ENCODE measurements at regions not wholly inside any gene's neighbourhood (a gene's known extent, or its start where the extent isn't known, plus 50 kb on each side); places are given as distances from the start of the nearest gene placed in this dataset.

DNA sequence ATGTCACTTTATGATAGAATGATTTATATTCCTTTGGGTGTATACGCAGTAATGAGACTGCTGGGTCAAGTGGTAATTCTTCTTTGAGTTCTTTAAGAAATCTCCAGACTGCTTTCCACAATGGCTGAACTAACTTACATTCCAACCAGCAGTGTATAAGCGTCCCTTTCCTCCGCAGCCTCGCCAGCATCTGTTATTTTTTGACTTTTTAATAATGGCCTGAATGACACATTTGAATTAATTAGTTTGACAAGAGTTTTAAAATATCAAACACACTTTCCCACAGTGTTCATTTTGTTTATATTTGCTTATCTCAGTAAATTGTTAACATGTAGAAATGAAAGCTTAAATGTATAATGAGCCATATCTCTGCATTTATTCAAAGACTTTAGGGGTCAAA is 116.8 kb downstream of the TES start:
- H3K4me3 ChIP-seq (ENCODE audit: low read depth, low read length), result no peak overlapping the region
- TF ChIP-seq, protein P1, sequence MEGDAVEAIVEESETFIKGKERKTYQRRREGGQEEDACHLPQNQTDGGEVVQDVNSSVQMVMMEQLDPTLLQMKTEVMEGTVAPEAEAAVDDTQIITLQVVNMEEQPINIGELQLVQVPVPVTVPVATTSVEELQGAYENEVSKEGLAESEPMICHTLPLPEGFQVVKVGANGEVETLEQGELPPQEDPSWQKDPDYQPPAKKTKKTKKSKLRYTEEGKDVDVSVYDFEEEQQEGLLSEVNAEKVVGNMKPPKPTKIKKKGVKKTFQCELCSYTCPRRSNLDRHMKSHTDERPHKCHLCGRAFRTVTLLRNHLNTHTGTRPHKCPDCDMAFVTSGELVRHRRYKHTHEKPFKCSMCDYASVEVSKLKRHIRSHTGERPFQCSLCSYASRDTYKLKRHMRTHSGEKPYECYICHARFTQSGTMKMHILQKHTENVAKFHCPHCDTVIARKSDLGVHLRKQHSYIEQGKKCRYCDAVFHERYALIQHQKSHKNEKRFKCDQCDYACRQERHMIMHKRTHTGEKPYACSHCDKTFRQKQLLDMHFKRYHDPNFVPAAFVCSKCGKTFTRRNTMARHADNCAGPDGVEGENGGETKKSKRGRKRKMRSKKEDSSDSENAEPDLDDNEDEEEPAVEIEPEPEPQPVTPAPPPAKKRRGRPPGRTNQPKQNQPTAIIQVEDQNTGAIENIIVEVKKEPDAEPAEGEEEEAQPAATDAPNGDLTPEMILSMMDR (IDR thresholded peaks at IDR 0.05), result no peak
- H3K9ac ChIP-seq, result no peak overlapping the region
- H3K4me2 ChIP-seq (ENCODE audit: low read length), result no peak overlapping the region
- no peak overlapping the region for H2AFZ ChIP-seq
- H3K4me1 ChIP-seq, result no peaks in the 10 kb centered on the region
- no peaks in the 10 kb centered on the region for H3K36me3 ChIP-seq (ENCODE audit: control insufficient read depth, insufficient read depth, low read length)
- no peak overlapping the region for H3K27ac ChIP-seq
- no peaks in the 10 kb centered on the region for H3K27me3 ChIP-seq (ENCODE audit: control insufficient read depth, insufficient read depth, low read length)
- no peaks in the 10 kb centered on the region for H3K79me2 ChIP-seq
- no peaks in the 10 kb centered on the region for H3K9me3 ChIP-seq (ENCODE audit: control insufficient read depth, low read length)

DNA sequence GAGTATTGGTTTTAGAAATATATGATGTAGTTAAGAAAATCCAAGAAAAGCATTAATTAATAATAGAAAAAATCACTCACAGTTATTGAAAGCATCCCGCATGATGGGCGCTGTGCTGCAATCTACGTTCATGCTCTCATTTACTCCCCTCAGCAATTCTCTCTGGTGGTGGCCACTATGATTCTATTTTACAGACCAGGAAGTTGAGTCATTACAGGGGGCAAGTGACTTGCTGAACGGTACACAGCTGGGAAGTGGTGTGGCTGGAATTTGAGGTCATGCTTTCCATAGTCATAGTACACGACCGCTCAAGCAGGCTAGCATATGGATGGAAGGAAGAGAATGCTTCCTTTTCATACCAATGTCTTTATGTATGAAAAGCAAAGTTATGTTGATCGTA is 117.4 kb downstream of the TES start:
- H3K4me2 ChIP-seq (ENCODE audit: low read length), result no peak overlapping the region
- H3K27me3 ChIP-seq (ENCODE audit: control insufficient read depth, insufficient read depth, low read length), result no peaks in the 10 kb centered on the region
- H3K9ac ChIP-seq, result no peak overlapping the region
- H3K4me3 ChIP-seq (ENCODE audit: low read depth, low read length), result no peak overlapping the region
- H3K4me1 ChIP-seq, result no peaks in the 10 kb centered on the region
- H2AFZ ChIP-seq, result no peak overlapping the region
- no peak overlapping the region for H3K27ac ChIP-seq
- no peaks in the 10 kb centered on the region for H3K36me3 ChIP-seq (ENCODE audit: control insufficient read depth, insufficient read depth, low read length)
- H3K79me2 ChIP-seq, result no peaks in the 10 kb centered on the region
- H3K9me3 ChIP-seq (ENCODE audit: control insufficient read depth, low read length), result no peaks in the 10 kb centered on the region
- TF ChIP-seq, protein P1 (IDR thresholded peaks at IDR 0.05), result no peak

DNA sequence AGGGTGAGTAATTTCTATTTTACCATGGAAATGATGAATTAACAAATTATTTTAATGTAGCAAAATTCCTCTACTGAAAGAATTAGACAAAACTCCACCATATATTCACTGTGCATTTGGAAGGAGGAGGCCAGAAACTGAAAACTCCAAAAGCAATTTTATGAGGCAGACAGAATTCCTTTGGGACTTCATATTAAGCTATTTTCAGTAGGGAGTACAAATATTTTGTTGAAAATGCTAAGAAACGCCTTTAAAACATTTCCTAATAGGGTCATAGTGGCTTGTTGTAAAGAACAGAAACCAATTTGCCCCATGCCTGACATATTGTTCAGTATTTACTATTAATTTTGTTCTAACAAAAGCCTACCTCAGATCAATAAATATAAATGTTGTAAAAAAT is 117.8 kb downstream of the TES start:
- TF ChIP-seq, protein P1 (IDR thresholded peaks at IDR 0.05), result no peak
- H2AFZ ChIP-seq, result no peak overlapping the region
- H3K4me1 ChIP-seq, result no peaks in the 10 kb centered on the region
- H3K9me3 ChIP-seq (ENCODE audit: control insufficient read depth, low read length), result no peaks in the 10 kb centered on the region
- H3K9ac ChIP-seq, result no peak overlapping the region
- H3K79me2 ChIP-seq, result no peaks in the 10 kb centered on the region
- H3K4me3 ChIP-seq (ENCODE audit: low read depth, low read length), result no peak overlapping the region
- no peaks in the 10 kb centered on the region for H3K36me3 ChIP-seq (ENCODE audit: control insufficient read depth, insufficient read depth, low read length)
- no peaks in the 10 kb centered on the region for H3K27me3 ChIP-seq (ENCODE audit: control insufficient read depth, insufficient read depth, low read length)
- no peak overlapping the region for H3K27ac ChIP-seq
- no peak overlapping the region for H3K4me2 ChIP-seq (ENCODE audit: low read length)

DNA sequence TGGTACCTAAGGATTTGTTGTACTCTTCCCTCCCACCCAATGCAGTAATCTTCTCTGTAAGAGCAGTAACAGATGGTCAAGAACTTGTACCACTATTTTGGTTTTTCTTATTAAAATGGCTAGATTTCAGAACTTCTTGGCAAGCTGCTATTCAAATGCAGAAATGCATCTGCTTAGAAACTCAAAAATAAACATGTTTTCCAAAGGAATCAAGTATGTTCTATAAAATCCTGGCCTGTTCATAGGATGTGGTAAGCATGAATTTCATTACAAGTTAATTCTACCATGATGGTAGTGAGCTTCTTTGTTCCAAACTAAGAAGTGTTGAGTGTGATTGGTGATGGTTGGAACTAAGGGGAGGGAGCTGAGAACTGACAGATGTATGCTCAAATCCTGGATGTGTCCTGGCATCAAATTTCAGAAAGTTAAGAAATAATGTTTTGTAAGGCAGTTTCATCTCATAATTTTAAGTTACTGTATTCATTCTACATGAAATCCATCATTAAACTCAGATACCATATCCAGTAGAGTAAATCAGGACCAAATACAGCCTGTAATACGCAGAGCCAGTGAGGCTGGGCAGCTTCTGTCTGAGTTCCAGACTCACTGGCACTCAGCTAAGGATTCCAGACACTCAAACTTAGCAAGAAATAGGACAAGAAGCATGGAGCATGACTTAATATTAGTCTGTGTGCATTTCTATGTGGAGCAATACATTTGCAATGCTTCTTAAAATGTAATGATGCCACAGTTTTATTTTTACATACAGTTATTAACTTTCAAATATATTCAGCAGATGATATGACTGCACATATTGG is 119.6 kb downstream of the TES start:
- Histone ChIP-seq H3K4me2 (ENCODE audit: low read length) (no peak overlapping the region), H3K79me2 (no peaks in the 10 kb centered on the region), H3K27ac (no peak overlapping the region), H3K27me3 (ENCODE audit: control insufficient read depth, insufficient read depth, low read length) (no peaks in the 10 kb centered on the region), H3K36me3 (ENCODE audit: control insufficient read depth, insufficient read depth, low read length) (no peaks in the 10 kb centered on the region), H2AFZ (no peak overlapping the region), H3K4me1 (no peaks in the 10 kb centered on the region), H3K9ac (no peak overlapping the region), H3K9me3 (ENCODE audit: control insufficient read depth, low read length) (no peaks in the 10 kb centered on the region), H3K4me3 (ENCODE audit: low read depth, low read length) (no peak overlapping the region)
- TF ChIP-seq, protein P1 (IDR thresholded peaks at IDR 0.05), result no peak

DNA sequence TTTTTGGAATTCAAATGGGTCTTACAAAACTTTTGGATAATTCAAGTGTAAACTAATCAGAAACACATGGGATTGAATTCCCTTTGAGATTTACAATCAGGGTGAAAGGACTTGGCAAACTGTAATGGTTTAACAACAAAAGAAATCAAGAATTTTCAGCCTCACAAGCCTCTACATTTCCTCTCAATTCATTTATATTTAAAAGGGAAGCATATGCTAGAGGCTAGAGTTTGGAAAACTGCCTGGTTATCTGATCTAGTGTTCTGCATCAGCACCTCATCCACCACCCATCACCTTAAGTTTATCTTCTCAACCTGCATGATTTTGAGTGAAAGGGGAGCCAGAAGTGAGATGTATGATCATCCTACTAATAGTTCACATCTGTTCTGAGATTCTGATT is 120.7 kb downstream of the TES start:
- TF ChIP-seq, protein P1 (IDR thresholded peaks at IDR 0.05), result no peak
- no peak overlapping the region for H3K9ac ChIP-seq
- no peaks in the 10 kb centered on the region for H3K27me3 ChIP-seq (ENCODE audit: control insufficient read depth, insufficient read depth, low read length)

More for the DNA sequence above, 120.7 kb downstream of the TES start:
- Histone ChIP-seq H3K27ac (no peak overlapping the region), H3K36me3 (ENCODE audit: control insufficient read depth, insufficient read depth, low read length) (no peaks in the 10 kb centered on the region), H3K79me2 (no peaks in the 10 kb centered on the region), H3K9me3 (ENCODE audit: control insufficient read depth, low read length) (no peaks in the 10 kb centered on the region), H3K4me1 (no peaks in the 10 kb centered on the region), H3K4me2 (ENCODE audit: low read length) (no peak overlapping the region), H3K4me3 (ENCODE audit: low read depth, low read length) (no peak overlapping the region), H2AFZ (no peak overlapping the region)
